Mesenchymal stem cell (in vitro differentiated cells and primary cell): ENCODE measurements at regions not wholly inside any gene's neighbourhood (a gene's known extent, or its start where the extent isn't known, plus 50 kb on each side); places are given as distances from the start of the nearest gene placed in this dataset.

Experiments used
- DNase-seq: peaks from one replicate; pipeline ENCODE4 v3.0.0-alpha.2; 2013
- H2AFZ ChIP-seq: one replicate; pipeline ENCODE4 v1.6.1; 2013; ENCODE audit warnings: low read depth, mild to moderate bottlenecking, control low read depth, inconsistent platforms, low read length, moderate library complexity
- H2AK5ac ChIP-seq: 2 replicates; pipeline ENCODE4 v1.6.1; 2013; ENCODE audit warnings: low read length, moderate library complexity, mild to moderate bottlenecking, inconsistent platforms; ENCODE audit not compliant: severe bottlenecking
- H2BK120ac ChIP-seq: one replicate; pipeline ENCODE4 v1.6.1; 2013; ENCODE audit warnings: low read depth, mild to moderate bottlenecking, inconsistent platforms, low read length, moderate library complexity
- H2BK12ac ChIP-seq, 2 experiments: one replicate each; pipeline ENCODE4 v1.6.1; 2013; ENCODE audit warnings: inconsistent platforms in 2 of 2, low read length in 2 of 2, mild to moderate bottlenecking in 2 of 2, moderate library complexity in 2 of 2, control low read depth in 1 of 2
- H2BK15ac ChIP-seq: one replicate; pipeline ENCODE4 v1.6.1; 2013; ENCODE audit warnings: mild to moderate bottlenecking, low read depth, inconsistent platforms; ENCODE audit not compliant: poor library complexity, severe bottlenecking
- H2BK5ac ChIP-seq: 2 replicates; pipeline ENCODE4 v1.6.1; 2013; ENCODE audit warnings: low read depth, mild to moderate bottlenecking, low read length, control low read depth, inconsistent platforms; ENCODE audit not compliant: poor library complexity, severe bottlenecking
- H3K14ac ChIP-seq, 2 experiments: one replicate each; pipeline ENCODE4 v1.6.1; 2013; ENCODE audit warnings: inconsistent platforms in 2 of 2, low read length in 2 of 2, control low read depth in 1 of 2, mild to moderate bottlenecking in 1 of 2, moderate library complexity in 1 of 2
- H3K18ac ChIP-seq, 2 experiments: one replicate each; pipeline ENCODE4 v1.6.1; 2013; ENCODE audit warnings: inconsistent platforms in 2 of 2, low read length in 2 of 2, control low read depth in 1 of 2, low read depth in 1 of 2, mild to moderate bottlenecking in 1 of 2
- H3K23ac ChIP-seq, 2 experiments: one replicate each; pipeline ENCODE4 v1.6.1; 2013; ENCODE audit warnings: inconsistent platforms in 2 of 2, low read length in 2 of 2, mild to moderate bottlenecking in 2 of 2, moderate library complexity in 2 of 2, control low read depth in 1 of 2
- H3K27ac ChIP-seq: 2 replicates; pipeline ENCODE4 v1.5.1; 2013; ENCODE audit warnings: mild to moderate bottlenecking, moderate library complexity, low read length, control low read depth, inconsistent platforms; ENCODE audit not compliant: poor library complexity, severe bottlenecking
- H3K27me3 ChIP-seq, 2 experiments: 2 replicates each; pipeline versions ENCODE4 v1.6.1 to v1.7.0; 2013; ENCODE audit warnings: low read length in 2 of 2, mild to moderate bottlenecking in 2 of 2, moderate library complexity in 2 of 2, control low read depth in 1 of 2, inconsistent platforms in 1 of 2; ENCODE audit not compliant: control insufficient read depth in 1 of 2, insufficient read depth in 1 of 2
- H3K36me3 ChIP-seq, 2 experiments: 2 replicates each; pipeline versions ENCODE4 v1.6.1 to v1.7.0; 2013; ENCODE audit warnings: low read length in 2 of 2, control low read depth in 1 of 2, inconsistent platforms in 1 of 2, low read depth in 1 of 2, mild to moderate bottlenecking in 1 of 2; ENCODE audit not compliant: insufficient read depth in 2 of 2, control insufficient read depth in 1 of 2
- H3K4ac ChIP-seq, 2 experiments: one replicate each; pipeline ENCODE4 v1.6.1; 2013; ENCODE audit warnings: inconsistent platforms in 2 of 2, low read length in 2 of 2, mild to moderate bottlenecking in 2 of 2, moderate library complexity in 2 of 2, control low read depth in 1 of 2, low read depth in 1 of 2
- H3K4me1 ChIP-seq: 2 replicates; pipeline ENCODE4 v1.6.1; 2013; ENCODE audit warnings: low read depth, low read length, control low read depth; ENCODE audit not compliant: control insufficient read depth, insufficient read depth
- H3K4me2 ChIP-seq: 2 replicates; pipeline ENCODE4 v1.6.1; 2013; ENCODE audit warnings: low read length, mild to moderate bottlenecking, inconsistent platforms; ENCODE audit not compliant: poor library complexity, severe bottlenecking
- H3K4me3 ChIP-seq, 2 experiments: 2 replicates each; pipeline versions ENCODE4 v1.5.1 to v1.7.0; 2013; ENCODE audit warnings: low read length in 2 of 2, mild to moderate bottlenecking in 2 of 2, control low read depth in 1 of 2, low read depth in 1 of 2; ENCODE audit not compliant: insufficient read depth in 1 of 2
- H3K79me1 ChIP-seq: replicated peaks from 2 replicates; pipeline ENCODE4 v1.6.1; 2013; ENCODE audit warnings: mild to moderate bottlenecking, control low read depth, low read length, inconsistent platforms; ENCODE audit not compliant: poor library complexity, severe bottlenecking
- H3K9ac ChIP-seq: 2 replicates; pipeline ENCODE4 v1.7.0; 2013; ENCODE audit warnings: mild to moderate bottlenecking, low read length, moderate library complexity
- H3K9me3 ChIP-seq: 2 replicates; pipeline ENCODE4 v1.7.0; 2013; ENCODE audit warnings: mild to moderate bottlenecking, low read length; ENCODE audit not compliant: control insufficient read depth
- H4K8ac ChIP-seq: one replicate; pipeline ENCODE4 v1.6.1; 2013; ENCODE audit warnings: inconsistent platforms, mild to moderate bottlenecking, low read length, moderate library complexity
- H4K91ac ChIP-seq: one replicate; pipeline ENCODE4 v1.6.1; 2013; ENCODE audit warnings: mild to moderate bottlenecking, low read length, inconsistent platforms
- WGBS: methylation state at CpG from one replicate; pipeline ENCODE4 v1.1.7; 2013; ENCODE audit warnings: mixed read lengths; 5-methylcytosine and 5-hydroxymethylcytosine counted together

DNA sequence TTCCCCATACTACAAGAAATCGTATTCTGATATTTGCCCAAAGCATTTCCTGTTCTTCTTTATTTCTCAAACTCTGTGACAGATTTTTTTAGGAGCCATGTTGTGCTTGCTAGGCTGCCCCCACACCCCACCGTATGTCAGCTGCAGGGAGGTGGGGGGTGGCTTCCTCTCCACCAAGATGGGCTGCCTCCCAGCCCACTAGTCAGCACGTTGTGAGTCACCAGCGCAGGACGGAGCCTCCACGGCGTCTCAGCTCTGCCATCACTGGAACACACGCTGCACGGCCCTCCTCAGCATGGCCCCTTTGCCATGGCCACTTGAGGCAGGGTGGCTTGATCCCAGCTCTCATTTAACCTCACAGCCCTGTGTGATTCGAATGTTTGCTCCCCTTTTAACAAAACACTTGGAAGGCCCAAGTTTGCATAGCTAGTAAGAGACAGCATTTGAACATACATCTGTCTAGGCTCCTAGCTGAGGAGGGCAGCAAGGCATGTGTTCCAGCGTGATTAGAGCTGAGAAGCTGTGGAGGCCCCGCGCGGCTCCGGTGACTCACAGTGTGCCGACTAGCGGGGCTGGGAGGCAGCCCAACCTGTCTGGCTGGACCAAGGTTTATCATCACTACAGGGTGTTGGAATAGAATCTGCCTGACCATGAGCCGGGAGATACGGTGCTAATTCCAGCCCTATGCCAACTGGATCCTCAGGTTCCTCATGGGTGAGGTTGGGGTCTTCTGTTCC lies 180.7 kb upstream of the NCAM1 start:
- Histone ChIP-seq H3K9me3 (no peaks in the 10 kb centered on the region), H3K27me3 (peaks cover 0 to 11% of the 10 kb centered on the region in 2 experiments), H4K91ac (peak overlapping the region; percentile 78), H4K8ac (no peak overlapping the region), H3K79me1 (no peaks in the 10 kb centered on the region), H3K14ac (no peak overlapping the region), H3K4me1 (no peaks in the 10 kb centered on the region), H3K4me3 (no peak overlapping the region), H3K23ac (no peak overlapping the region), H2AFZ (no peak overlapping the region), H2BK12ac (no peak overlapping the region), H3K4ac (no peak overlapping the region), H3K18ac (no peak overlapping the region), H2BK15ac (no peak overlapping the region), H2BK120ac (no peak overlapping the region), H3K4me2 (no peak overlapping the region), H3K36me3 (no peaks in the 10 kb centered on the region), H2AK5ac (no peak overlapping the region), H3K27ac (no peak overlapping the region), H3K9ac (no peak overlapping the region), H2BK5ac (no peak overlapping the region)
- 79% methylated on average over 19 of the region's 19 CpGs for WGBS
- no peak for DNase-seq

DNA sequence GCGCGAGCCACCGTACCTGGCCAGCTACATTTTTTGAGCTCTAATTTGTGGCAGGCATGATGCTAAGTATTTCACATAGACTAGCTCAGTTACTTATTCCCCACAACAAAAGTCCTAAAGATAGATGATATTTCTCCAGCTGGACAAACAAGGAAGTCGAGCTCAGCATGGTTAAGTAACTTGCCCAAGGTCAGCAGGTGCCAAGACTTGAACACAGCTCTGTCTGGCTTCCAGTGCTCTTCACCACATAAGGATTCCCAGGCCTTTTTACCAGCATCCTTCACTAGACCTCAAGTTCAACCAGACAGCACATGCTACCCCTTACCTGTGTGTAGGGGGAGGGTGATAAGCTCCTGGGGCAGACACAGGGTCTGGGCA lies 177.3 kb upstream of the NCAM1 start:
- Histone ChIP-seq H3K18ac (no peak overlapping the region), H3K27ac (no peak overlapping the region), H3K27me3 (peaks cover 0 to 5% of the 10 kb centered on the region in 2 experiments), H2BK15ac (no peak overlapping the region), H3K4me3 (no peak overlapping the region), H3K14ac (no peak overlapping the region), H3K79me1 (no peaks in the 10 kb centered on the region), H4K91ac (no peak overlapping the region), H2BK120ac (no peak overlapping the region), H2AK5ac (no peak overlapping the region), H4K8ac (no peak overlapping the region), H3K9ac (no peak overlapping the region), H3K23ac (no peak overlapping the region), H3K4ac (no peak overlapping the region), H3K4me1 (no peaks in the 10 kb centered on the region), H2AFZ (no peak overlapping the region), H2BK12ac (no peak overlapping the region), H3K36me3 (no peaks in the 10 kb centered on the region), H3K4me2 (no peak overlapping the region), H3K9me3 (no peaks in the 10 kb centered on the region), H2BK5ac (no peak overlapping the region)
- 87% methylated on average over 4 of the region's 4 CpGs for WGBS
- DNase-seq, result no peak

DNA sequence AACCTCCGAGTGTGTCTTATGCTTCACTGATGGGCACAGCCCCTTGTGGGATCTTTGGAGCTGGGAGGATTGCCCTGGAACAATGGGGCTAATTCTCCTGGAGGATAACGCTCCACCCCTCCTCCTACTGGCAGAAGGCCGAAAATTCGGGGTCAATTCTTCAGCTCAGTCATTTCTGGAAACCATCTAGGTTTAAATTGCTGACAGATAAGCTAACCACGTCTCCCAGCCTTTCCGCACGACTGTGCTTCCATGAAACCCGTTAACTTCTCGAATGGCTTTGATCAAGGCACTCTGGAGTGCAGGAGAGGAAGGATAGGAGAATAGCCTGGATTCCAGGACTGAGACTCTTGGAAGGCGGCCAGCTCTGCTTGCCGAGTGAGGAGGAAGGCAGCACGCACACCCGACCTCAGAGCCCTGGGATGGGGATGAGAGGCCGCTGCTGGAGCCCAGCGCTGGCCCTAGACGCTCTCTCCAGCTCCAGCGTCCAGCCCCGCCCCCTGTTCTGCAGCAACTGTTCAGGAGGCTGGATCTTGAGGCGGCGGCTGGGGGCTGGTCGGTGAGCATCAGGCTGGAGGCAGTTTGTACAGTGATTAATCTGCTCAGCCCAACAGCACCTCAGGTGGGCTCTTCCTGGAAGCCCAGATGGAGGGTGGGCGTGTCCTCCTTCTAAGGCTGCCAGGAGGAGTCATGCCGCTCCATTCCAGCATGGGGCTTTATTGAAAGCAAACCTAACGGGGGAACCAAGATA lies 176.7 kb upstream of the NCAM1 start:
- H3K14ac ChIP-seq, result no peak overlapping the region
- peak overlapping the region; percentile 44 for H3K9ac ChIP-seq
- 57% methylated on average over 24 of the region's 24 CpGs for WGBS

DNA sequence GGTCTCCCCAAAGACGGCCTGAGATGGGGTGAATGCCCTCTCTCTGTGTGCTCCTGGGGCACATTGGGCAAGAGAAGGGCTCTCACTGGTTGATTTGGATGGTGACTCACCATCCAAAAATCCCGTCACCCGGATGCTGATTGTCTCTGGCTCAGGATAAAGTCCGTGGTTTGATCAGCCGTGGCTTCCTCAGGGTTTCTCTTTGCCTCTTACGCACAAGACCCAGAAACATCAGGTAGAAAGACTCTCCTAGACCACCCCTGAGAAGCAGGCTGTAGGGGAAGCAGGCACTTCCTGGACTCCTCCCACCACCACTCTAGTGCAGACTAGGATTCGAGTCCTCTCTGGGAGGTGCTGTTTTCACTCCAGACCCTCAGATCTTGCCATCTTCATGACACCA lies 176.1 kb upstream of the NCAM1 start:
- Histone ChIP-seq H2BK120ac (no peak overlapping the region), H3K36me3 (no peaks in the 10 kb centered on the region), H2BK5ac (no peak overlapping the region), H3K4me3 (peak overlapping the region in 1 of 2 experiments; percentile 64), H3K18ac (no peak overlapping the region), H2AFZ (no peak overlapping the region), H3K14ac (no peak overlapping the region), H3K4ac (no peak overlapping the region), H2BK15ac (no peak overlapping the region), H4K91ac (no peak overlapping the region), H4K8ac (no peak overlapping the region), H3K23ac (no peak overlapping the region), H3K9me3 (no peaks in the 10 kb centered on the region), H2AK5ac (no peak overlapping the region), H3K27ac (no peak overlapping the region), H3K79me1 (no peaks in the 10 kb centered on the region), H3K9ac (peak overlapping the region; percentile 44), H3K4me2 (no peak overlapping the region), H2BK12ac (no peak overlapping the region), H3K27me3 (peaks cover 0 to 5% of the 10 kb centered on the region in 2 experiments), H3K4me1 (no peaks in the 10 kb centered on the region)
- no peak for DNase-seq
- WGBS, result 58% methylated on average over 7 of the region's 7 CpGs

More for the DNA sequence above, 176.7 kb upstream of the NCAM1 start:
- Histone ChIP-seq H2BK12ac (no peak overlapping the region), H3K23ac (no peak overlapping the region), H2BK5ac (no peak overlapping the region), H3K4me3 (peak overlapping the region in 1 of 2 experiments; percentile 64), H2BK15ac (no peak overlapping the region), H3K79me1 (no peaks in the 10 kb centered on the region), H2AFZ (no peak overlapping the region), H3K9me3 (no peaks in the 10 kb centered on the region), H4K8ac (no peak overlapping the region), H3K18ac (no peak overlapping the region), H3K36me3 (no peaks in the 10 kb centered on the region), H3K27ac (no peak overlapping the region), H3K4me1 (no peaks in the 10 kb centered on the region), H3K4me2 (no peak overlapping the region), H3K27me3 (peaks cover 0 to 5% of the 10 kb centered on the region in 2 experiments), H3K4ac (no peak overlapping the region), H4K91ac (no peak overlapping the region), H2BK120ac (no peak overlapping the region), H2AK5ac (no peak overlapping the region)
- peak; percentile 2 for DNase-seq
